Liver (tissue), 8 donors: ENCODE measurements at regions not wholly inside any gene's neighbourhood (a gene's known extent, or its start where the extent isn't known, plus 50 kb on each side); places are given as distances from the start of the nearest gene placed in this dataset.

ENCODE experiments used
- DNase-seq: peaks from one replicate; pipeline ENCODE4 v3.0.0-alpha.2; 2017; ENCODE audit warnings: low spot score
- H3K27ac ChIP-seq, 2 donors: one replicate each; pipeline ENCODE4 v1.7.0; 2013; ENCODE audit warnings: inconsistent platforms in 2 of 2, low read length in 2 of 2, control low read depth in 1 of 2, low read depth in 1 of 2, mild to moderate bottlenecking in 1 of 2
- H3K27me3 ChIP-seq, 4 donors: one replicate each; pipeline versions ENCODE4 v1.6.1 to v1.7.0; 2013; ENCODE audit warnings: low read length in 3 of 4, inconsistent platforms in 1 of 4, mild to moderate bottlenecking in 1 of 4, moderate library complexity in 1 of 4; ENCODE audit not compliant: control insufficient read depth in 4 of 4, insufficient read depth in 4 of 4
- H3K36me3 ChIP-seq, 4 donors: one replicate each; pipeline versions ENCODE4 v1.6.1 to v1.7.0; 2013; ENCODE audit warnings: low read length in 3 of 4, mild to moderate bottlenecking in 3 of 4, low read depth in 1 of 4, moderate library complexity in 1 of 4; ENCODE audit not compliant: control insufficient read depth in 4 of 4, insufficient read depth in 3 of 4
- H3K4me1 ChIP-seq, 4 donors: one replicate each; pipeline versions ENCODE4 v1.6.1 to v1.7.0; 2013; ENCODE audit warnings: low read length in 3 of 4, mild to moderate bottlenecking in 3 of 4, moderate library complexity in 1 of 4; ENCODE audit not compliant: control insufficient read depth in 4 of 4, insufficient read depth in 4 of 4
- H3K4me3 ChIP-seq, 3 donors: one replicate each; pipeline versions ENCODE4 v1.6.1 to v1.7.0; 2013; ENCODE audit warnings: low read length in 3 of 3, control low read depth in 1 of 3, low read depth in 1 of 3, mild to moderate bottlenecking in 1 of 3
- H3K9ac ChIP-seq, 2 donors: one replicate each; pipeline ENCODE4 v1.7.0; 2013; ENCODE audit warnings: low read length in 2 of 2, mild to moderate bottlenecking in 2 of 2, moderate library complexity in 2 of 2, control low read depth in 1 of 2, low read depth in 1 of 2
- H3K9me3 ChIP-seq, 4 donors: one replicate each; pipeline versions ENCODE4 v1.6.1 to v1.7.0; 2013; ENCODE audit warnings: low read length in 3 of 4; ENCODE audit not compliant: control insufficient read depth in 4 of 4
- CTCF ChIP-seq: fragments of 150-350 bp; IDR thresholded peaks from 2 replicates; pipeline ENCODE4 v1.5.1; 2017; ENCODE audit warnings: improper control_type of control experiment, low read depth, low read length; ENCODE audit not compliant: missing input control
- EGR1 ChIP-seq, 2 donors: IDR thresholded peaks; 2 replicates each; pipeline ENCODE4 v1.6.1; 2016 to 2018; ENCODE audit warnings: antibody characterized with exemption in 2 of 2, low read depth in 2 of 2
- FOXA1 ChIP-seq: IDR thresholded peaks from 2 replicates; pipeline ENCODE4 v1.6.1; 2016; ENCODE audit warnings: antibody characterized with exemption
- FOXA2 ChIP-seq: IDR thresholded peaks from 2 replicates; pipeline ENCODE4 v1.6.1; 2016; ENCODE audit warnings: antibody characterized with exemption
- GABPA ChIP-seq, 2 donors: IDR thresholded peaks in 1 of 2; conservative IDR thresholded peaks in 1 of 2; 2 replicates each; pipeline ENCODE4 v1.6.1; 2016; ENCODE audit warnings: antibody characterized with exemption in 2 of 2, mild to moderate bottlenecking in 1 of 2, moderate library complexity in 1 of 2
- HNF4A ChIP-seq, 2 donors: conservative IDR thresholded peaks; 2 replicates each; pipeline ENCODE4 v1.6.1; 2016; ENCODE audit warnings: antibody characterized with exemption in 2 of 2, mild to moderate bottlenecking in 2 of 2
- HNF4G ChIP-seq: IDR thresholded peaks from 2 replicates; pipeline ENCODE4 v1.6.1; 2016; ENCODE audit warnings: antibody characterized with exemption
- JUND ChIP-seq, 2 donors: IDR thresholded peaks; 2 replicates each; pipeline ENCODE4 v1.6.1; 2016; ENCODE audit warnings: antibody characterized with exemption in 2 of 2
- MAX ChIP-seq: IDR thresholded peaks from 2 replicates; pipeline ENCODE4 v1.6.1; 2016; ENCODE audit warnings: antibody characterized with exemption
- NR2F2 ChIP-seq: IDR thresholded peaks from 2 replicates; pipeline ENCODE4 v1.6.1; 2016; ENCODE audit warnings: antibody characterized with exemption
- RAD21 ChIP-seq, 2 donors: IDR thresholded peaks; 2 replicates each; pipeline ENCODE4 v1.6.1; 2016; ENCODE audit warnings: antibody characterized with exemption in 2 of 2, mild to moderate bottlenecking in 2 of 2
- REST ChIP-seq: IDR thresholded peaks from 2 replicates; pipeline ENCODE4 v1.6.1; 2016; ENCODE audit warnings: antibody characterized with exemption, mild to moderate bottlenecking
- RXRA ChIP-seq, 2 donors: IDR thresholded peaks; 2 replicates each; pipeline ENCODE4 v1.6.1; 2017 to 2018; ENCODE audit warnings: antibody characterized with exemption in 2 of 2, mild to moderate bottlenecking in 1 of 2
- SP1 ChIP-seq: IDR thresholded peaks from 2 replicates; pipeline ENCODE4 v1.6.1; 2018; ENCODE audit warnings: antibody characterized with exemption, mild to moderate bottlenecking
- TAF1 ChIP-seq: conservative IDR thresholded peaks from 2 replicates; pipeline ENCODE4 v1.6.1; 2016; ENCODE audit warnings: antibody characterized with exemption, mild to moderate bottlenecking
- YY1 ChIP-seq: IDR thresholded peaks from 2 replicates; pipeline ENCODE4 v1.6.1; 2016; ENCODE audit warnings: antibody characterized with exemption, mild to moderate bottlenecking
- ZBTB33 ChIP-seq: IDR thresholded peaks from 2 replicates; pipeline ENCODE4 v1.6.1; 2016; ENCODE audit warnings: antibody characterized with exemption
- WGBS: extraction: QIAGEN DNeasy Blood & Tissue Kit; methylation state at CpG from one replicate; pipeline ENCODE4 v1.1.7; 2013; 5-methylcytosine and 5-hydroxymethylcytosine counted together
- donor health status: healthy.
- donor health status: healthy.
- donor health status: healthy.
- donor health status: healthy.
- donor health status: healthy.

GRCh38 chr9:118457171-118458000 is 753.2 kb downstream of the TLR4 start:
- DNase-seq, result no peak
- no peak overlapping the region for H3K9ac ChIP-seq
- H3K27ac ChIP-seq, result no peak overlapping the region
- TF ChIP-seq NR2F2 (no peak), CTCF (no peak), ZBTB33 (no peak), YY1 (no peak), RXRA (IDR thresholded peaks at IDR 0.05) (no peak), JUND (IDR thresholded peaks at IDR 0.05) (no peak), EGR1 (IDR thresholded peaks at IDR 0.05; ENCODE audit: low read depth in 2 of 2) (no peak), TAF1 (no peak), REST (no peak), FOXA1 (no peak), HNF4G (no peak), MAX (no peak), HNF4A (conservative IDR thresholded peaks at IDR 0.05) (no peak), RAD21 (IDR thresholded peaks at IDR 0.05) (no peak), SP1 (no peak), GABPA (IDR thresholded peaks at IDR 0.05 in 1 of 2, conservative IDR thresholded peaks at IDR 0.05 in 1 of 2) (no peak), FOXA2 (no peak)
- H3K36me3 ChIP-seq, result no peaks in the 10 kb centered on the region
- H3K4me3 ChIP-seq, result no peak overlapping the region
- no peaks in the 10 kb centered on the region for H3K9me3 ChIP-seq
- 68% methylated on average over 6 of the region's 6 CpGs for WGBS
- H3K27me3 ChIP-seq, result peaks cover 0 to 5% (median 2%) of the 10 kb centered on the region in 4 donors
- H3K4me1 ChIP-seq, result no peaks in the 10 kb centered on the region
